K562 (cell line): ENCODE measurements at regions not wholly inside any gene's neighbourhood (a gene's known extent, or its start where the extent isn't known, plus 50 kb on each side); places are given as distances from the start of the nearest gene placed in this dataset.

Experiments used
- ATAC-seq: fragments of 200-7000 bp; cut with Tn5 transposase; 3 replicates; pipeline ENCODE4 v1.9.1; 2020; ENCODE audit warnings: moderate library complexity
- BruUV-seq: library from RNA; stranded (reverse); fragments of 400-500 nt; replicated peaks from 2 replicates; lab custom pipeline; 2021; lab: Mats Ljungman, UMichigan
- CTCF ChIA-PET: fragments of 300-600 bp; formaldehyde crosslinking; extraction: SDS; loops from one replicate; lab custom pipeline; 2021; ENCODE audit warnings: low intra/inter-chr PET ratio; lab: Yijun Ruan, JAX
- POLR2A ChIA-PET: fragments of 300-600, 350-650 bp; sonication (Branson Sonifier 250); formaldehyde crosslinking; extraction: SDS; loops from one replicate; lab custom pipeline; 2021; ENCODE audit warnings: antibody characterized with exemption, inconsistent platforms; lab: Yijun Ruan, JAX
- DNase-seq, 4 experiments: peaks; one replicate each; pipeline versions ENCODE4 v3.0.0 to v3.0.0-alpha.2; 2011 to 2018; ENCODE audit warnings: low spot score in 3 of 4, mixed read lengths in 3 of 4; ENCODE audit errors: extremely low read depth in 1 of 4
- FAIRE-seq: peaks from 2 replicates; lab custom pipeline; 2011; peaks lifted over from hg19 to GRCh38; lab: Jason Lieb, UNC
- H2AFZ ChIP-seq: 2 replicates; pipeline ENCODE4 v1.6.0; 2011; ENCODE audit warnings: low read depth, low read length, control low read depth, inconsistent platforms
- H3K27ac ChIP-seq: fragments of 200-600 bp; 3 replicates; pipeline ENCODE4 v1.8.0; 2011; ENCODE audit warnings: low read depth, mild to moderate bottlenecking, control low read depth, inconsistent platforms, low read length, moderate library complexity, mixed read lengths; ENCODE audit errors: extremely low read depth
- H3K27me3 ChIP-seq, 2 experiments: fragments of 300-600 bp in 1 of 2; 2 replicates in 1 of 2; 3 replicates in 1 of 2; pipeline versions ENCODE4 v1.6.0 to v1.8.0; 2011; ENCODE audit warnings: inconsistent platforms in 2 of 2, low read length in 2 of 2, mild to moderate bottlenecking in 1 of 2, mixed read lengths in 1 of 2, moderate library complexity in 1 of 2; ENCODE audit not compliant: control insufficient read depth in 2 of 2, insufficient read depth in 2 of 2
- H3K36me3 ChIP-seq: fragments of 300-600 bp; 3 replicates; pipeline ENCODE4 v1.8.0; 2011; ENCODE audit warnings: mild to moderate bottlenecking, low read length, inconsistent platforms; ENCODE audit not compliant: control insufficient read depth, insufficient read depth
- H3K4me1 ChIP-seq, 2 experiments: fragments of 200-600 bp in 1 of 2; replicated peaks in 1 of 2; 2 replicates in 1 of 2; 3 replicates in 1 of 2; pipeline versions ENCODE4 v1.5.1 to v1.8.0; 2011; ENCODE audit warnings: inconsistent platforms in 2 of 2, low read length in 2 of 2, mild to moderate bottlenecking in 1 of 2, mixed read lengths in 1 of 2, moderate library complexity in 1 of 2; ENCODE audit not compliant: control insufficient read depth in 2 of 2, insufficient read depth in 2 of 2
- H3K4me2 ChIP-seq: 2 replicates; pipeline ENCODE4 v1.6.1; 2011; ENCODE audit warnings: low read length, control low read depth, inconsistent platforms, mixed read lengths; ENCODE audit not compliant: insufficient read depth
- H3K4me3 ChIP-seq: fragments of 200-600 bp; sonication (generic), shearing (Covaris generic); 2 replicates; pipeline ENCODE4 v1.5.1; 2016; ENCODE audit warnings: control low read depth, inconsistent platforms
- H3K79me2 ChIP-seq: fragments of 200-600 bp; 3 replicates; pipeline ENCODE4 v1.8.0; 2011; ENCODE audit warnings: low read length, inconsistent platforms; ENCODE audit not compliant: control insufficient read depth, insufficient read depth
- H3K9ac ChIP-seq, 2 experiments: 2 replicates each; pipeline versions ENCODE4 v1.6.0 to v1.6.1; 2011; ENCODE audit warnings: low read depth in 2 of 2, low read length in 2 of 2, control low read depth in 1 of 2, inconsistent platforms in 1 of 2, mild to moderate bottlenecking in 1 of 2, mixed read lengths in 1 of 2; ENCODE audit not compliant: insufficient read depth in 1 of 2
- H3K9me1 ChIP-seq: one replicate; pipeline ENCODE4 v1.6.0; 2011; ENCODE audit warnings: inconsistent platforms, mild to moderate bottlenecking, low read length, moderate library complexity; ENCODE audit not compliant: control insufficient read depth, insufficient read depth
- H3K9me3 ChIP-seq: replicated peaks from 2 replicates; pipeline ENCODE4 v1.5.1; 2011; ENCODE audit warnings: low read depth, low read length, inconsistent platforms; ENCODE audit not compliant: control insufficient read depth, insufficient read depth
- H4K20me1 ChIP-seq: replicated peaks from 2 replicates; pipeline ENCODE4 v1.6.1; 2011; ENCODE audit warnings: low read length, inconsistent platforms, mixed read lengths; ENCODE audit not compliant: control insufficient read depth, insufficient read depth
- ATF1 ChIP-seq, 2 experiments: fragments of 450-650 bp in 1 of 2; IDR thresholded peaks; 2 replicates each; pipeline ENCODE4 v1.6.1; 2016; ENCODE audit warnings: missing compliant biosample characterization in 1 of 2, missing genetic modification characterization in 1 of 2
- CREB1 ChIP-seq, 2 experiments: sonication (generic) in 1 of 2; formaldehyde crosslinking in 1 of 2; IDR thresholded peaks; 2 replicates each; pipeline versions ENCODE4 v1.6.1 to v1.8.0; 2012 to 2022; ENCODE audit warnings: inconsistent platforms in 1 of 2, mild to moderate bottlenecking in 1 of 2, missing genetic modification reagents in 1 of 2, moderate library complexity in 1 of 2
- ESRRA ChIP-seq: fragments of 450-650 bp; IDR thresholded peaks from 2 replicates; pipeline ENCODE4 v1.6.1; 2014; ENCODE audit warnings: low read depth, mild to moderate bottlenecking, moderate library complexity, borderline replicate concordance
- ETV6 ChIP-seq, 3 experiments: fragments of 150-350 bp in 1 of 3; sonication (generic) in 1 of 3; formaldehyde crosslinking in 1 of 3; IDR thresholded peaks; 2 replicates each; pipeline versions ENCODE4 v1.6.1 to v1.8.0; 2014 to 2022; ENCODE audit warnings: borderline replicate concordance in 2 of 3, low read depth in 2 of 3, antibody characterized with exemption in 1 of 3, low read length in 1 of 3, mild to moderate bottlenecking in 1 of 3, missing genetic modification reagents in 1 of 3
- HEY1 ChIP-seq: fragments of 250-450 bp; sonication (Bioruptor Pico); IDR thresholded peaks from 2 replicates; pipeline ENCODE4 v1.5.0; 2020; ENCODE audit warnings: mild to moderate bottlenecking, moderate library complexity, borderline replicate concordance
- MIER1 ChIP-seq: fragments of 450-650 bp; IDR thresholded peaks from 2 replicates; pipeline ENCODE4 v1.6.1; 2016; ENCODE audit warnings: antibody characterized with exemption, mild to moderate bottlenecking, low read depth
- NR2C1 ChIP-seq, 2 experiments: fragments of 450-650 bp; IDR thresholded peaks; 2 replicates each; pipeline ENCODE4 v1.6.1; 2017; ENCODE audit warnings: mild to moderate bottlenecking in 2 of 2, antibody characterized with exemption in 1 of 2, inconsistent platforms in 1 of 2, missing compliant biosample characterization in 1 of 2, missing genetic modification characterization in 1 of 2
- TAF7 ChIP-seq: fragments of 450-650 bp; IDR thresholded peaks from 2 replicates; pipeline ENCODE4 v1.6.1; 2016; ENCODE audit warnings: missing genetic modification characterization, missing compliant biosample characterization
- ZBTB17 ChIP-seq: fragments of 450-650 bp; formaldehyde crosslinking; IDR thresholded peaks from 2 replicates; pipeline ENCODE4 v1.4.0; 2020; ENCODE audit warnings: mild to moderate bottlenecking
- ZBTB2 ChIP-seq: fragments of 450-650 bp; IDR thresholded peaks from 2 replicates; pipeline ENCODE4 v1.6.1; 2016; ENCODE audit warnings: antibody characterized with exemption
- ZNF197 ChIP-seq: fragments of 200-800 bp; sonication (Bioruptor generic); IDR thresholded peaks from 2 replicates; pipeline ENCODE4 v1.6.1; 2016; ENCODE audit warnings: low read depth, missing genetic modification characterization, missing compliant biosample characterization
- ZNF274 ChIP-seq: IDR thresholded peaks from 2 replicates; pipeline ENCODE4 v1.6.1; 2011; ENCODE audit warnings: low read depth, mild to moderate bottlenecking, low read length, moderate library complexity, borderline replicate concordance
- ZNF324 ChIP-seq: fragments of 250-450 bp; sonication (Bioruptor Pico); IDR thresholded peaks from 2 replicates; pipeline ENCODE4 v1.4.0; 2020; ENCODE audit warnings: mild to moderate bottlenecking
- WGBS: fragments of 100-300 bp; shearing (Covaris generic); methylation state at CpG from one replicate; pipeline ENCODE4 v1.1.6; 2016; ENCODE audit warnings: low coverage, mixed read lengths; ENCODE audit not compliant: insufficient coverage; ENCODE audit errors: missing lambda C conversion rate; 5-methylcytosine and 5-hydroxymethylcytosine counted together
- in situ Hi-C: fragments of 300-500 bp; cut with MboI; formaldehyde crosslinking; loops from 4 replicates; pipeline ENCODE4 v1.15.0; 2018; ENCODE audit warnings: inconsistent platforms, mixed read lengths
- intact Hi-C: fragments of 100-400 bp; cut with micrococcal nuclease; formaldehyde crosslinking; loops from 2 replicates; pipeline ENCODE4 v1.14.2; 2022
- TF ChIP-seq, protein P1 (sequence below): sonication (generic); formaldehyde crosslinking; IDR thresholded peaks from 2 replicates; pipeline ENCODE4 v1.8.0; 2022; ENCODE audit warnings: missing genetic modification reagents, mild to moderate bottlenecking, borderline replicate concordance
- TF ChIP-seq, protein P2 (sequence below): sonication (generic); formaldehyde crosslinking; IDR thresholded peaks from 2 replicates; pipeline ENCODE4 v1.9.0; 2022; ENCODE audit warnings: mild to moderate bottlenecking, missing genetic modification reagents

DNA sequence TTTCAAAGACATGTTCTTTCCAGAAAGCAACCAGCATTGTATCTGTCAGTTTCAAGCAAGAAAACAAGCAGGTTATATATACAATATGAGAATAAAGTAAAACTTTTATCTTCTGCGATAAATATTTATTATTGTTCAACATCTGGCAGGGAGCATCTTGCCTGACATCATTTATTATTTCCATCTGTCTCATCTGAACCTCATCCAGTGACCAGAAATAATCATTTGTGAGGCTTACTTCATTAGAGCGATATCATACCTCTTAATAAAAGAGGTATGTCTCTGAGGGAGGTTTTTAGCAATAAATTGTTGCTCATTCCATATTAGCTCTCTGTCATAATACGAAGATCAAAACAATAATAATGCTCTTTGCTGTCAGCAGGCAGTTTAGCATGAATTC lies 226.1 kb downstream of the CDC14C start:
- Histone ChIP-seq H3K4me2 (no peak overlapping the region), H3K36me3 (no peaks in the 10 kb centered on the region), H2AFZ (no peak overlapping the region), H3K9me1 (no peaks in the 10 kb centered on the region), H3K27me3 (no peaks in the 10 kb centered on the region), H3K9me3 (no peaks in the 10 kb centered on the region), H3K79me2 (no peaks in the 10 kb centered on the region), H3K27ac (no peak overlapping the region), H4K20me1 (no peaks in the 10 kb centered on the region), H3K4me1 (no peaks in the 10 kb centered on the region), H3K9ac (no peak overlapping the region), H3K4me3 (no peak overlapping the region)
- FAIRE-seq (no peak), DNase-seq (no peak), ATAC-seq (no peak)
- ChIA-PET CTCF (no interaction called here), POLR2A (no interaction called here)
- BruUV-seq: no TSS peak
- intact Hi-C loops: no loop called here
- in situ Hi-C loops: no loop called here
- WGBS: 0% methylated on average over 3 of the region's 3 CpGs
- TF ChIP-seq ATF1 (CRISPR knock-in tag; IDR thresholded peaks at IDR 0.05) (no peak), ATF1 (tag; IDR thresholded peaks at IDR 0.05) (no peak), ZBTB2 (no peak), NR2C1 (IDR thresholded peaks at IDR 0.05) (no peak), NR2C1 (tag; IDR thresholded peaks at IDR 0.05) (no peak), MIER1 (no peak), ETV6 (IDR thresholded peaks at IDR 0.05; ENCODE audit: borderline replicate concordance in 1 of 2, low read depth in 2 of 2, low read length in 1 of 2) (no peak), ETV6 (CRISPR knock-in tag; IDR thresholded peaks at IDR 0.05; ENCODE audit: borderline replicate concordance) (no peak), CREB1 (IDR thresholded peaks at IDR 0.05) (no peak), CREB1 (CRISPR knock-in tag; IDR thresholded peaks at IDR 0.05) (no peak), ZNF197 (no peak), ZNF324 (no peak), ESRRA (no peak), ZNF274 (no peak), HEY1 (CRISPR knock-in tag) (no peak), ZBTB17 (CRISPR knock-in tag) (no peak), TAF7 (no peak)
- TF ChIP-seq, protein P1, sequence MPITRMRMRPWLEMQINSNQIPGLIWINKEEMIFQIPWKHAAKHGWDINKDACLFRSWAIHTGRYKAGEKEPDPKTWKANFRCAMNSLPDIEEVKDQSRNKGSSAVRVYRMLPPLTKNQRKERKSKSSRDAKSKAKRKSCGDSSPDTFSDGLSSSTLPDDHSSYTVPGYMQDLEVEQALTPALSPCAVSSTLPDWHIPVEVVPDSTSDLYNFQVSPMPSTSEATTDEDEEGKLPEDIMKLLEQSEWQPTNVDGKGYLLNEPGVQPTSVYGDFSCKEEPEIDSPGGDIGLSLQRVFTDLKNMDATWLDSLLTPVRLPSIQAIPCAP (CRISPR knock-in tag): no peak
- TF ChIP-seq, protein P2, sequence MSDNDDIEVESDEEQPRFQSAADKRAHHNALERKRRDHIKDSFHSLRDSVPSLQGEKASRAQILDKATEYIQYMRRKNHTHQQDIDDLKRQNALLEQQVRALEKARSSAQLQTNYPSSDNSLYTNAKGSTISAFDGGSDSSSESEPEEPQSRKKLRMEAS (CRISPR knock-in tag): no peak
